H1 (cell line): ENCODE measurements at regions not wholly inside any gene's neighbourhood (a gene's known extent, or its start where the extent isn't known, plus 50 kb on each side); places are given as distances from the start of the nearest gene placed in this dataset.

Source experiments
- BACH1 ChIP-seq: IDR thresholded peaks from 2 replicates; pipeline ENCODE4 v1.6.1; 2012; ENCODE audit warnings: low read length, improper control_type of control experiment
- EGR1 ChIP-seq: IDR thresholded peaks from 2 replicates; pipeline ENCODE4 v1.6.1; 2011; ENCODE audit warnings: low read depth, low read length, borderline replicate concordance
- SRF ChIP-seq: IDR thresholded peaks from 2 replicates; pipeline ENCODE4 v1.6.1; 2011; ENCODE audit warnings: mild to moderate bottlenecking, low read depth, low read length, moderate library complexity
- TEAD4 ChIP-seq: IDR thresholded peaks from 2 replicates; pipeline ENCODE4 v1.6.1; 2012; ENCODE audit warnings: low read depth, low read length, inconsistent platforms, mixed read lengths
- TF ChIP-seq, protein P1 (sequence below): IDR thresholded peaks from 2 replicates; pipeline ENCODE4 v1.6.1; 2012; ENCODE audit warnings: inconsistent platforms

DNA sequence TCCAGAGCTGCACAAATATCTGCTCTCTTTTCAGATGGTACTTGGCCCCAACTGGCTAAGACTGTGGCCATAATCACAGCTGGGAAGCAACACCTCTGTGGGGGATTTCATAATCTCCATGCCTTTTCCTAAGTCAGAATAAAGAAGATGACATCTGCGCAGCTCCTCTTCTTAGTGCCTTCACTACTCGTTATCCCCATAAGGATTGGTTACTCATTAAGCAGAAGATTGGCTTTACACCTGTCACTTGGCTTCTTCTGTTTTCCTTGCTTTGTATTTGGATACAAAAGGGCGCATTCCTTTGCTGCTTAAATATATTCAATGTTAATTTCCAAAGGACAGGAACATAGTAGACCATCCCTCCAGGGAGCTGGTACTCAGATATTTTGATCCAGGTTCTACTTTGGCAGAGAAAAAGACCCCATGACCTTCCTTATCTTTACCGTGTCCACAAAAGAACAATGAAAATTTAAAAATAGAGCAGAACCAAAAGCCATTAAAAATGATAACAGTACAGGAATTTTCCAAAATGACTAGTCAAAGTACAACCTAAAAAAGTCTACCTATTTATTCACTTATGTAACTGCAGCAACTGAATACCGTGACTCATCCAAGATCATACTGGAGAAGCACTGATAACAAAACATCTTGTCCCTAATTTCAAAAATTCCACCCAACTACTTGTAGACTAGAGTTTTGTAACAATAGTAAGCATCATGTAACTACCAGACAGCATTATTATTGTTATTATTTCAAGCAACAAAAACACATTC is 352.3 kb upstream of the TMPO start (continued):
- TF ChIP-seq SRF: no peak
- TF ChIP-seq BACH1: no peak
- TF ChIP-seq TEAD4: no peak
- no peak for TF ChIP-seq EGR1
- TF ChIP-seq, protein P1, sequence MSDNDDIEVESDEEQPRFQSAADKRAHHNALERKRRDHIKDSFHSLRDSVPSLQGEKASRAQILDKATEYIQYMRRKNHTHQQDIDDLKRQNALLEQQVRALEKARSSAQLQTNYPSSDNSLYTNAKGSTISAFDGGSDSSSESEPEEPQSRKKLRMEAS: no peak
